Erythroblast (primary cell): ENCODE measurements at regions not wholly inside any gene's neighbourhood (a gene's known extent, or its start where the extent isn't known, plus 50 kb on each side); places are given as distances from the start of the nearest gene placed in this dataset.

ENCODE experiments used
- GATA1 ChIP-seq: IDR thresholded peaks from 2 replicates; pipeline ENCODE4 v1.6.1; 2011; ENCODE audit warnings: low read depth, mild to moderate bottlenecking, control low read depth, low read length, moderate library complexity
- POLR2A ChIP-seq: IDR thresholded peaks from 2 replicates; pipeline ENCODE4 v1.6.1; 2011; ENCODE audit warnings: mild to moderate bottlenecking, low read length

GRCh38 chr9:96071815-96072124 is 196.3 kb downstream of the ERCC6L2 start:
- TF ChIP-seq POLR2A (no peak), GATA1 (no peak)
